ENCODE measurements at regions not wholly inside any gene's neighbourhood (a gene's known extent, or its start where the extent isn't known, plus 50 kb on each side); places are given as distances from the start of the nearest gene placed in this dataset.

- no peaks in the 10 kb centered on the region for H3K36me3 ChIP-seq (ENCODE audit: low read depth)
- ATAC-seq = no peak
These were observed 447.9 kb upstream of the DSEL start for GRCh38 chr18:67964462-67964861.

GRCh38 chr18:67961701-67962440 is 445.4 kb upstream of the DSEL start:
- ATAC-seq = no peak
- DNase-seq = no peak
- Histone ChIP-seq H3K4me1 (ENCODE audit: low read depth) (no peaks in the 10 kb centered on the region), H3K36me3 (ENCODE audit: low read depth) (no peaks in the 10 kb centered on the region), H3K9me3 (no peaks in the 10 kb centered on the region), H3K4me3 (no peak overlapping the region)
- no peak for TF ChIP-seq CTCF (IDR thresholded peaks at IDR 0.05)
- intact Hi-C loops (cut with DNase I, micrococcal nuclease) = no loop called here

More at GRCh38 chr18:67964462-67964861, 447.9 kb upstream of the DSEL start:
- DNase-seq = no peak
- Histone ChIP-seq H3K4me1 (ENCODE audit: low read depth) (no peaks in the 10 kb centered on the region), H3K4me3 (no peak overlapping the region), H3K9me3 (no peaks in the 10 kb centered on the region)
- intact Hi-C loops (cut with DNase I, micrococcal nuclease) = no loop called here
- TF ChIP-seq CTCF (IDR thresholded peaks at IDR 0.05) = no peak

GRCh38 chr18:67957684-67958083 is 441.2 kb upstream of the DSEL start:
- Histone ChIP-seq H3K9me3 (no peaks in the 10 kb centered on the region), H3K4me1 (ENCODE audit: low read depth) (no peaks in the 10 kb centered on the region), H3K4me3 (no peak overlapping the region), H3K36me3 (ENCODE audit: low read depth) (no peaks in the 10 kb centered on the region)
- TF ChIP-seq CTCF (IDR thresholded peaks at IDR 0.05) = no peak
- intact Hi-C loops (cut with DNase I, micrococcal nuclease) = no loop called here
- ATAC-seq (no peak), DNase-seq (no peak)

- Histone ChIP-seq H3K36me3 (ENCODE audit: low read depth) (no peaks in the 10 kb centered on the region), H3K9me3 (no peaks in the 10 kb centered on the region), H3K4me3 (no peak overlapping the region), H3K4me1 (ENCODE audit: low read depth) (no peaks in the 10 kb centered on the region)
- ATAC-seq (no peak), DNase-seq (no peak)
- intact Hi-C loops (cut with DNase I, micrococcal nuclease) = no loop called here
- TF ChIP-seq CTCF (IDR thresholded peaks at IDR 0.05) = no peak
These were observed 438.1 kb upstream of the DSEL start for GRCh38 chr18:67954594-67954993.

GRCh38 chr18:67951137-67951536 is 434.6 kb upstream of the DSEL start:
- Histone ChIP-seq H3K9me3 (no peaks in the 10 kb centered on the region), H3K4me3 (no peak overlapping the region), H3K36me3 (ENCODE audit: low read depth) (no peaks in the 10 kb centered on the region), H3K4me1 (ENCODE audit: low read depth) (no peaks in the 10 kb centered on the region)
- no peak for DNase-seq
- intact Hi-C loops (cut with DNase I, micrococcal nuclease) = no loop called here
- no peak for TF ChIP-seq CTCF (IDR thresholded peaks at IDR 0.05)
- ATAC-seq = no peak

- TF ChIP-seq CTCF (IDR thresholded peaks at IDR 0.05) = no peak
- no peaks in the 10 kb centered on the region for H3K36me3 ChIP-seq (ENCODE audit: low read depth)
- no peaks in the 10 kb centered on the region for H3K4me1 ChIP-seq (ENCODE audit: low read depth)
- ATAC-seq = no peak
- H3K9me3 ChIP-seq = no peaks in the 10 kb centered on the region
- DNase-seq = no peak
- intact Hi-C loops (cut with DNase I, micrococcal nuclease) = no loop called here
- no peak overlapping the region for H3K4me3 ChIP-seq
These were observed 422.1 kb upstream of the DSEL start for GRCh38 chr18:67938660-67939059.
